Left renal cortex interstitium (tissue), 4 donors: ENCODE measurements at regions not wholly inside any gene's neighbourhood (a gene's known extent, or its start where the extent isn't known, plus 50 kb on each side); places are given as distances from the start of the nearest gene placed in this dataset.

Experiments
- DNase-seq, 4 donors: peaks; one replicate each; pipeline ENCODE4 v3.0.0-alpha.2; 2013; ENCODE audit warnings: low read depth in 4 of 4, low spot score in 2 of 4, missing footprints in 1 of 4

GRCh38 chr16:55209626-55210025 lies 114.4 kb upstream of the IRX6 start:
- no peak for DNase-seq

GRCh38 chr16:55212791-55213190 lies 111.2 kb upstream of the IRX6 start:
- no peak for DNase-seq

- no peak for DNase-seq
Measured at GRCh38 chr16:55214412-55214811, 109.6 kb upstream of the IRX6 start.

- no peak for DNase-seq
Measured at GRCh38 chr16:55214974-55215494, 109.0 kb upstream of the IRX6 start.

GRCh38 chr16:55217392-55217791 lies 106.6 kb upstream of the IRX6 start:
- no peak for DNase-seq

- no peak for DNase-seq
Measured at GRCh38 chr16:55221836-55222235, 102.2 kb upstream of the IRX6 start.

- no peak for DNase-seq
Measured at GRCh38 chr16:55222486-55222885, 101.5 kb upstream of the IRX6 start.

GRCh38 chr16:55225972-55226542 lies 97.9 kb upstream of the IRX6 start:
- no peak for DNase-seq

- DNase-seq = no peak
Measured at GRCh38 chr16:55232822-55233221, 91.2 kb upstream of the IRX6 start.

- DNase-seq = no peak
Measured at GRCh38 chr16:55233464-55233863, 90.5 kb upstream of the IRX6 start.

- DNase-seq = no peak
Measured at GRCh38 chr16:55236655-55237054, 87.3 kb upstream of the IRX6 start.

GRCh38 chr16:55239723-55240122 lies 84.3 kb upstream of the IRX6 start:
- no peak for DNase-seq

- DNase-seq = no peak
Measured at GRCh38 chr16:55240888-55241287, 83.1 kb upstream of the IRX6 start.

- no peak for DNase-seq
Measured at GRCh38 chr16:55242667-55243066, 81.3 kb upstream of the IRX6 start.

GRCh38 chr16:55248058-55248457 lies 75.9 kb upstream of the IRX6 start:
- DNase-seq = no peak

- no peak for DNase-seq
Measured at GRCh38 chr16:55248494-55248893, 75.5 kb upstream of the IRX6 start.

GRCh38 chr16:55249361-55249760 lies 74.6 kb upstream of the IRX6 start:
- no peak for DNase-seq

- DNase-seq = no peak
Measured at GRCh38 chr16:55249936-55250335, 74.1 kb upstream of the IRX6 start.

GRCh38 chr16:55250701-55251100 lies 73.3 kb upstream of the IRX6 start:
- DNase-seq = no peak

- no peak for DNase-seq
Measured at GRCh38 chr16:55251151-55251550, 72.9 kb upstream of the IRX6 start.

- DNase-seq = no peak
Measured at GRCh38 chr16:55252577-55252976, 71.4 kb upstream of the IRX6 start.

- DNase-seq = no peak
Measured at GRCh38 chr16:55253987-55254386, 70.0 kb upstream of the IRX6 start.

GRCh38 chr16:55255733-55256282 lies 68.2 kb upstream of the IRX6 start:
- DNase-seq = no peak
